Activated CD8-positive, alpha-beta memory T cell treated with anti-CD3 and anti-CD28 coated beads for 1 hour (primary cell): ENCODE measurements at regions not wholly inside any gene's neighbourhood (a gene's known extent, or its start where the extent isn't known, plus 50 kb on each side); places are given as distances from the start of the nearest gene placed in this dataset.
"Not testable (repeated sequence)": the region's sequence is repeated elsewhere in the genome, so short reads cannot be mapped to it uniquely, and the experiment has no call there.

ENCODE experiments used
- DNase-seq, 2 donors: peaks; one replicate each; pipeline ENCODE4 v3.0.0-alpha.2; 2020; ENCODE audit warnings: low read depth in 1 of 2; ENCODE audit errors: extremely low read depth in 1 of 2

GRCh38 chr13:104580931-104581330, 1514.7 kb upstream of the SLC10A2 start:
- DNase-seq = no peak

GRCh38 chr13:104577071-104577815, 1511.0 kb upstream of the SLC10A2 start:
- no peak for DNase-seq

GRCh38 chr13:104571893-104572229, 1505.6 kb upstream of the SLC10A2 start:
- no peak for DNase-seq

GRCh38 chr13:104571161-104571892, 1505.1 kb upstream of the SLC10A2 start:
- DNase-seq = no peak

GRCh38 chr13:104567114-104567513, 1500.9 kb upstream of the SLC10A2 start:
- DNase-seq = no peak

- DNase-seq = no peak
Observed at GRCh38 chr13:104565888-104566287, 1499.7 kb upstream of the SLC10A2 start.

- no peak for DNase-seq
Observed at GRCh38 chr13:104553896-104554295, 1487.7 kb upstream of the SLC10A2 start.

- DNase-seq = no peak
Observed at GRCh38 chr13:104553186-104553585, 1487.0 kb upstream of the SLC10A2 start.

DNA sequence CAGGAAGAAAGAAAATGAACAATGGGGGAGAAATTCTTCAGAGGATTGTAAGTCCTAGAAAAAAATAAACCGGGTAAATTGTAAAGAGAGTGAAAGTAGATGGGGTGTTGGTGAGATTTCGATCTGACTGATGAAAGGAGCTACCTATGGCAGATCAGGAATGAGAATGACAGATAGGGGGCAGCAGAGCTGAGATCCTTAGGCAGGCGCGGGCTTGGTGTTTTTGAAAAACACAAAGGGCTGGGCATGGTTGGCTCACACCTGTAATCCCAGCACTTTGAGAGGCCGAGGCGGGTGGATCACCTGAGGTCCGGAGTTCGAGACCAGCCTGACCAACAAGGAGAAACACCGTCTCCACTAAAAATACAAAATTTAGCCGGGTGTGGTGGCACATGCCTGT, 1468.6 kb upstream of the SLC10A2 start:
- DNase-seq = no peak

- no peak for DNase-seq
Observed at GRCh38 chr13:104532132-104532531, 1465.9 kb upstream of the SLC10A2 start.

GRCh38 chr13:104530741-104531140, 1464.5 kb upstream of the SLC10A2 start:
- no peak for DNase-seq

DNA sequence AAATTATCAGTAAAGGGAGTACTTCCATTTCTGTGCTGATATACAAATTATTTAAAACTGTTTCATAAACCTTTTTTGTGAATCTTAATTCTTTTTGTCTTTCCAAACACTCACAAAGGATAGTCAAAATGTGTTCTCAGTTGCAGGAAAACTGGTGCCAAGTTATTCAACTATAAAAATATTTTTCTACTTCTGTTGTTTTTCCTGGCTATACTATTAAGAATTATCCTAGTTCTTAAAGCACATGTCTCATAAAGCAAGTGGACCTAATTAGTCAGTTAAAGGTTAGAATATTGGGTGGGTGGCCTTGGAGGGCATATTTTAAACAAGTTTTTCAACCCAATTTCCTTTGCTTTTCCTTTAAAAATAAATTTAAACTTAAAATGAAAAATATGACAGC, 1460.3 kb upstream of the SLC10A2 start:
- no peak for DNase-seq

- DNase-seq = no peak
Observed at GRCh38 chr13:104525467-104525866, 1459.2 kb upstream of the SLC10A2 start.

- no peak for DNase-seq
Observed at GRCh38 chr13:104522235-104523072, 1456.2 kb upstream of the SLC10A2 start.

DNA sequence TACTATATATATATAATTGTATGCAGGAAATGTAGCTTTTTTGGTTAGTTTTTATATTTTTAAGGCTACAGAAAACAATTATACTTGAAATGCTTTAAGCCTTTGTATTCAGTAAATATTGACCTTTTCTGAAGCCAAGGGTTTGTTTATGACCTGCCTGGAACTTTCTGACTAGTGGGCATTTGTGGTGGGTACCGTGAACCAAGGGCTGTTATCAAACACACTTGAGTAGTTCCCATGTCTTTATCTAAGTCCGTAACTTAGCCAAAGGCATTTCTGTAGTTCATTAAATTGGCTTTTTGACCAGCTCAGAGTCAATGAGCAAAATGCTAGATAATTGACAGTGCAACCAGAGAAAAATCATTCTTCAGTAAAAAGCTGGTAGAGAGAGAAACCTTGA, 1444.2 kb upstream of the SLC10A2 start:
- no peak for DNase-seq

DNA sequence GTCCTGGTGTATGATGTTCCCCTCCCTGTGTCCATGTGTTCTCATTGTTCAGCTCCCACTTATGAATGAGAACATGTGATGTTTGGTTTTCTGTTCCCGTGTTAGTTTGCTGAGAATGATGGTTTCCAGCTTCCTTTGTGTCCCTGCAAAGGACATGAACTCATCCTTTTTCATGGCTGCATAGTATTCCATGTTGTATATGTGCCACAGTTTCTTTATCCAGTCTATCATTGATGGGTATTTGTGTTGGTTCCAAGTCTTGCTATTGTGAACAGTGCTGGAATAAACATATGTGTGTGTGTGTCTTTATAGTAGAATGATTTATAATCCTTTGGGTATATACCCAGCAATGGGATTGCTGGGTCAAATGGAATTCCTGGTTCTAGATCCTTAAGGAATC, 1427.3 kb upstream of the SLC10A2 start:
- not testable (repeated sequence) for DNase-seq

- DNase-seq = no peak
Observed at GRCh38 chr13:104491916-104492315, 1425.7 kb upstream of the SLC10A2 start.

DNA sequence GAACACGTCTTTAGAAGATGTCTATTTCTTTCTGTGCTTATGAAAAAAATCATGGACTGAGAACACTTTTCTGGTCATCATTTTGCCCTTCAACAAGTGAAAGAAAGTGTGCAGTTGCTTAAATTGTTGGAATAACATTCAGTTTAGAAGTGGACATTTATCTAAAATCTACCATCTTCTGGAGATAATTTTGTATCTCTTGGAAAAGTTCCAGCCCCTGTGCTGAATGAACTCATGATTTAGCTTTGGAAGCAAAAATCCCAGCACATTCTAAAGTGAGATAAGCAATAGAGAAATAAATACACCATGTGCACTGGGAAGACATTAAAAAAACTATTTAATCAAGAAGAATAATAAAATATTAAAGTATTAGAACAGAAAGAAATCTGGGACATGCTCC, 1420.8 kb upstream of the SLC10A2 start:
- DNase-seq = no peak

GRCh38 chr13:104485571-104485970, 1419.4 kb upstream of the SLC10A2 start:
- no peak for DNase-seq

DNA sequence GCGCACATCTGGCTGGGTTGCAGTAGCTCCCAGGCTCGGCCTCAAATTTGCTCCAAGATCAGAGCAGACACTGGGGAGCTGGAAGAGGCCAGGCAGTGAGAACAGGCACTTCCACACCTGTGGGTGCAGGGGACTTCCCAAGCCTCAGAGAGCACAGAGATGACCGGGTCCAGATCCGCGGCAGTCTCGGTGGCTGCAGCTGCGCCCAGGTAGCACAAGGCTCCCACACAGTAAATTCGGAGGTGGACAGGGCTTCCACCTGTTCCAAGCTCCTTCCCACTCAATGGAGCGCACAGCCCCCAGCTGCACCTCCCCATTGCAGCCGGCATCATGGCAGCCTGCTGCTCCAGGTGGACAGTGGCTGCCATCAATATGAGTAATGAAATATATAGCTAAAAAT, 1417.4 kb upstream of the SLC10A2 start:
- DNase-seq = no peak

DNA sequence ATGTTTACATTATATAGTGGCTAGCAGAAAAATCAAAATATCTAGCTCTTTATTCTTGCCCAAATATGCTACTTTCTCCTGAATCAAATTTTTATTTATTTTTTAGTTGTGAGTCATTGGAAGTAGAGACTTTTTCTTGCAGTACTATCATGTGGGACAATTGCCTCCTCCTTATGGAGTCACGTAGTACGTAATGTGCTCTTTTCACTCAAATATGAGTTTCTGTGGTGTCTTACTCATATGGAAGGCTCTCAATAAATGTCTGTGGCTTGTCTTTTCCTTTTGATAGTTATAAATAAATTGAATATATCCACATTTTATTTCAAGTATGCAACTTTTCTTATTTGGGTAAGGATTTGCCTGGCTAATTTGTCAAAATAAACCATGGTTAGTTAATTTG, 1411.0 kb upstream of the SLC10A2 start:
- DNase-seq = no peak

DNA sequence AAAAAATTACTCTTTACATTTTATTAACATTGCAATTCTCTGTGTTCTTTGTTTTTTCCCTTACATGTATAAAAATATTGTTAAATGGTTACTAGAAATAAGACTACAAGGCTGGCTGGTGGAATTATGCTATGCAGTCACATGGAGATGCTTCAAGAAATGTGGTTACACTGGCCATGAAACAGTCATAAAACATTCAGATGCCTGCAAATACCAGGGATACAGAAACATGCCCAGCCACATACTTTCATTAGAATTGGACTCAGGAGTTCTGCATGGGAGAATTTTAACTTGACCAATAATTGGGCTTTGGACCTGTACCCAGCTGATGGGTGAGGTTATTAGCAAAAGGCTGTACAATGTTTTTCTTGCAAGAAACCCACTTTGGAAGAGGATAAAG, 1407.7 kb upstream of the SLC10A2 start:
- DNase-seq = no peak
